Peyer's patch (tissue), 4 donors: ENCODE measurements at regions not wholly inside any gene's neighbourhood (a gene's known extent, or its start where the extent isn't known, plus 50 kb on each side); places are given as distances from the start of the nearest gene placed in this dataset.

ENCODE experiments used
- CTCF ChIP-seq, 6 experiments: fragments of 450-650 bp in 4 of 6; fragments of 200-600 bp in 2 of 6; sonication (generic) in 1 of 6; IDR thresholded peaks; one replicate each; pipeline ENCODE4 v1.5.1; 2017 to 2019; ENCODE audit warnings: antibody characterized with exemption in 6 of 6, mild to moderate bottlenecking in 3 of 6, moderate library complexity in 1 of 6
- POLR2A ChIP-seq, 2 donors: fragments of 450-650 bp; IDR thresholded peaks; one replicate each; pipeline ENCODE4 v1.5.1; 2017; ENCODE audit warnings: antibody characterized with exemption in 2 of 2, mild to moderate bottlenecking in 2 of 2, moderate library complexity in 2 of 2

DNA sequence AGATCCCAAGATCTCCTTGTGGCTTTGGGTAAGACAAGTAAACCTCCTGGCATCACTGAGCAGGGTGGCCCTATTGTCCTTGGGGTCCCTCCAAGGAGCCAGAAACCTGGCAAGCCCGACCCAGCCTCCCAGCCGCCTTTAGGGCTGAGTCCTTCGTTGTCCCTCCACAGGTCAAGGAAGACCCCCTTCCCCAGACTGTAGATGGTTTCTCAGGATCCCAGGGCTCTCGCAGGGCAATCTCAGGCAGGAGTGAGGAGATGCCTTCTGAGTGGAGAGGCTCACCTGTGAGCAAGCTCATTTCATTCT lies 71.6 kb upstream of the CSF3R start:
- no peak for TF ChIP-seq CTCF (IDR thresholded peaks at IDR 0.05)
- no peak for TF ChIP-seq POLR2A (IDR thresholded peaks at IDR 0.05)
